Fibroblast of lung (primary cell): ENCODE measurements at regions not wholly inside any gene's neighbourhood (a gene's known extent, or its start where the extent isn't known, plus 50 kb on each side); places are given as distances from the start of the nearest gene placed in this dataset.

Experiments
- DNase-seq, 2 donors: peaks; one replicate each; pipeline versions ENCODE4 v3.0.0 to v3.0.0-alpha.2; 2010; ENCODE audit warnings: low read depth in 2 of 2
- H2AFZ ChIP-seq: 2 replicates; pipeline ENCODE4 v1.5.1; 2012; ENCODE audit warnings: low read length, control low read depth, inconsistent platforms
- H3K27ac ChIP-seq: 2 replicates; pipeline ENCODE4 v1.5.1; 2011; ENCODE audit warnings: low read length, control low read depth; ENCODE audit not compliant: insufficient read depth
- H3K27me3 ChIP-seq: 2 replicates; pipeline ENCODE4 v1.5.1; 2011; ENCODE audit warnings: mild to moderate bottlenecking, low read length; ENCODE audit not compliant: control insufficient read depth, insufficient read depth
- H3K36me3 ChIP-seq: 2 replicates; pipeline ENCODE4 v1.5.1; 2011; ENCODE audit warnings: low read length; ENCODE audit not compliant: control insufficient read depth, insufficient read depth
- H3K4me1 ChIP-seq: 2 replicates; pipeline ENCODE4 v1.5.1; 2011; ENCODE audit warnings: low read length; ENCODE audit not compliant: control insufficient read depth, insufficient read depth; ENCODE audit errors: extremely low read depth
- H3K4me2 ChIP-seq: 2 replicates; pipeline ENCODE4 v1.5.1; 2011; ENCODE audit warnings: low read length, control low read depth; ENCODE audit not compliant: insufficient read depth; ENCODE audit errors: extremely low read depth
- H3K4me3 ChIP-seq, 4 experiments: fragments of 200-600 bp in 1 of 4; sonication (generic) in 1 of 4; replicated peaks in 1 of 4; 2 replicates each; pipeline ENCODE4 v1.5.1; 2011 to 2016; ENCODE audit warnings: low read length in 4 of 4, low read depth in 3 of 4, mild to moderate bottlenecking in 3 of 4, control low read depth in 2 of 4, inconsistent platforms in 1 of 4, mixed read lengths in 1 of 4; ENCODE audit not compliant: insufficient read depth in 1 of 4; ENCODE audit errors: control extremely low read depth in 1 of 4
- H3K79me2 ChIP-seq: 2 replicates; pipeline ENCODE4 v1.5.1; 2012; ENCODE audit warnings: mild to moderate bottlenecking, low read length, inconsistent platforms; ENCODE audit not compliant: control insufficient read depth, insufficient read depth
- H3K9ac ChIP-seq: 2 replicates; pipeline ENCODE4 v1.5.1; 2011; ENCODE audit warnings: mild to moderate bottlenecking, low read length, control low read depth; ENCODE audit not compliant: insufficient read depth
- H3K9me3 ChIP-seq: 2 replicates; pipeline ENCODE4 v1.5.1; 2012; ENCODE audit warnings: low read depth, low read length; ENCODE audit not compliant: control insufficient read depth, insufficient read depth
- H4K20me1 ChIP-seq: 2 replicates; pipeline ENCODE4 v1.5.1; 2011; ENCODE audit warnings: low read length; ENCODE audit not compliant: control insufficient read depth, insufficient read depth; ENCODE audit errors: extremely low read depth
- EZH2 ChIP-seq: IDR thresholded peaks from 2 replicates; pipeline ENCODE4 v1.5.1; 2012; ENCODE audit warnings: low read length, control low read depth, mild to moderate bottlenecking; ENCODE audit errors: missing control alignments
- TF ChIP-seq, protein P1 (sequence below), 2 donors: IDR thresholded peaks in 1 of 2; conservative IDR thresholded peaks in 1 of 2; 1 replicate in 1 of 2; 2 replicates in 1 of 2; pipeline ENCODE4 v1.5.1; 2011 to 2012; ENCODE audit warnings: low read length in 2 of 2, control low read depth in 1 of 2, inconsistent platforms in 1 of 2, low read depth in 1 of 2, mild to moderate bottlenecking in 1 of 2

DNA sequence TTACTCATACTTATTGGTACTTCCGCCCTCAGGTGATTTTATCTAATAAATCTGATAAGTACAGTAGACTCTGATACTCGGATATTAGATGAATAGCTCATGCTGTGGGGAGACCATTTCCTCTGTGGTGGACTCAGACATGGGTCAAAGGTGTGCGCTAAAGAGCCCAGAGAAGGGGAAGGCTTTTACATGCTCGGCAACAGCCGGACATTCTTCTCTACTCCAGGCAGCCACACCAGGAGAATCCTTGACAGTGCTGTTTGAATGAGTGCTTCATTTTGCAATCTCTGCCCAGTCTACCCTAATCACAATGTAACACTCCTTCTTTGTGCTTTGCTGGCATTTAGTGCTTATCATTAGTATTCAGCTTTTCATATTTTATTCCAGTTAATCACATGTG, 322.2 kb upstream of the USP25 start:
- no peaks in the 10 kb centered on the region for H3K9me3 ChIP-seq
- no peaks in the 10 kb centered on the region for H3K36me3 ChIP-seq
- H3K4me2 ChIP-seq, result no peak overlapping the region
- H3K27me3 ChIP-seq, result no peaks in the 10 kb centered on the region
- no peak for DNase-seq
- no peak overlapping the region for H2AFZ ChIP-seq
- no peaks in the 10 kb centered on the region for H4K20me1 ChIP-seq
- no peaks in the 10 kb centered on the region for H3K79me2 ChIP-seq
- H3K4me1 ChIP-seq, result no peaks in the 10 kb centered on the region
- H3K9ac ChIP-seq, result no peak overlapping the region
- no peak overlapping the region for H3K27ac ChIP-seq
- no peak overlapping the region for H3K4me3 ChIP-seq
- TF ChIP-seq EZH2, result no peak
- TF ChIP-seq, protein P1, sequence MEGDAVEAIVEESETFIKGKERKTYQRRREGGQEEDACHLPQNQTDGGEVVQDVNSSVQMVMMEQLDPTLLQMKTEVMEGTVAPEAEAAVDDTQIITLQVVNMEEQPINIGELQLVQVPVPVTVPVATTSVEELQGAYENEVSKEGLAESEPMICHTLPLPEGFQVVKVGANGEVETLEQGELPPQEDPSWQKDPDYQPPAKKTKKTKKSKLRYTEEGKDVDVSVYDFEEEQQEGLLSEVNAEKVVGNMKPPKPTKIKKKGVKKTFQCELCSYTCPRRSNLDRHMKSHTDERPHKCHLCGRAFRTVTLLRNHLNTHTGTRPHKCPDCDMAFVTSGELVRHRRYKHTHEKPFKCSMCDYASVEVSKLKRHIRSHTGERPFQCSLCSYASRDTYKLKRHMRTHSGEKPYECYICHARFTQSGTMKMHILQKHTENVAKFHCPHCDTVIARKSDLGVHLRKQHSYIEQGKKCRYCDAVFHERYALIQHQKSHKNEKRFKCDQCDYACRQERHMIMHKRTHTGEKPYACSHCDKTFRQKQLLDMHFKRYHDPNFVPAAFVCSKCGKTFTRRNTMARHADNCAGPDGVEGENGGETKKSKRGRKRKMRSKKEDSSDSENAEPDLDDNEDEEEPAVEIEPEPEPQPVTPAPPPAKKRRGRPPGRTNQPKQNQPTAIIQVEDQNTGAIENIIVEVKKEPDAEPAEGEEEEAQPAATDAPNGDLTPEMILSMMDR (conservative IDR thresholded peaks at IDR 0.05 in 1 of 2, IDR thresholded peaks at IDR 0.05 in 1 of 2; ENCODE audit: low read depth in 1 of 2, low read length in 2 of 2), result no peak

DNA sequence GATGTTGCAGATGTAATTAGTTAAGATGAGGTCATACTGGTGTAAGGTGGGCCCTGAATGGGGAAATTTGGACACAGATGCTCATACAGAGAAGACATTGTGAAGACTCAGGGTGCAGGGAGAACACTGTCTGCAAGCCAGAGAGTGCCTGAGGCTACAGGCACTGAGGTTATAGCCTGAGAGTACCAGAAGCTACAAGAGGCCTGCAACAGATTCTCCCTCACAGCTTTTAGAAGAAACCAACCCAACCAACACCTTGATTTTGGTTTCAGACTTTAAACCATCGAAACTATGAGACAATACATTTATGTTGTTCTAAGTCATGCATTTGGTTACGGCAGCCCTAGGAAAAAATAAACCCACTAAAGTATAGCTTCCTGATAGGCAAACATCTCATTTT, 321.7 kb upstream of the USP25 start:
- Histone ChIP-seq H2AFZ (no peak overlapping the region), H3K36me3 (no peaks in the 10 kb centered on the region), H3K79me2 (no peaks in the 10 kb centered on the region), H3K27me3 (no peaks in the 10 kb centered on the region), H3K4me1 (no peaks in the 10 kb centered on the region), H3K27ac (no peak overlapping the region), H3K4me3 (no peak overlapping the region), H3K9ac (no peak overlapping the region), H4K20me1 (no peaks in the 10 kb centered on the region), H3K4me2 (no peak overlapping the region), H3K9me3 (no peaks in the 10 kb centered on the region)
- DNase-seq, result no peak
- no peak for TF ChIP-seq EZH2
- TF ChIP-seq, protein P1 (conservative IDR thresholded peaks at IDR 0.05 in 1 of 2, IDR thresholded peaks at IDR 0.05 in 1 of 2; ENCODE audit: low read depth in 1 of 2, low read length in 2 of 2), result no peak

DNA sequence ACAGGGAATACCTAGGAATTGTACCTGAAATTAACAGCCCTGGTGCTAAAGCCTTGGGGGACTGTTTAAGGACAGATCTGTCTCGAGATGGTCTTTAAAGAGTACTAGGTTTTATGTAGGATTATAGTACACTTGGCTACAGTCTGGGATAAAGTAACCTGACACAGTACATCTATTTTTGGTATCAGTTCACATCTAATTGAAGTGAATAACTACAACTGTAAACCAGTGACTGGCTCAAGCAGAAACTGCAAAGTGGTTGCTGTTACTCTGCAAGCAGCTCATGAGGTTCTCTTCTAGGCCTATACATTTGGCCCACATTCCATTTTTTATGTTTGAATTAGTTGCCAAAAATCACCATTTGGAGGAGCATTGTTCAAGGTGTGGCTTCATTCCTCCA, 320.8 kb upstream of the USP25 start:
- no peaks in the 10 kb centered on the region for H3K36me3 ChIP-seq
- H3K4me2 ChIP-seq, result no peak overlapping the region
- no peak for DNase-seq
- no peaks in the 10 kb centered on the region for H3K79me2 ChIP-seq
- no peak overlapping the region for H3K9ac ChIP-seq
- TF ChIP-seq, protein P1 (conservative IDR thresholded peaks at IDR 0.05 in 1 of 2, IDR thresholded peaks at IDR 0.05 in 1 of 2; ENCODE audit: low read depth in 1 of 2, low read length in 2 of 2), result no peak
- TF ChIP-seq EZH2, result no peak
- H4K20me1 ChIP-seq, result no peaks in the 10 kb centered on the region
- H3K4me1 ChIP-seq, result no peaks in the 10 kb centered on the region
- H3K27me3 ChIP-seq, result no peaks in the 10 kb centered on the region
- H3K9me3 ChIP-seq, result no peaks in the 10 kb centered on the region
- H3K27ac ChIP-seq, result no peak overlapping the region
- no peak overlapping the region for H3K4me3 ChIP-seq
- H2AFZ ChIP-seq, result no peak overlapping the region
